Cardiac muscle cell (in vitro differentiated cells and primary cell): ENCODE measurements at regions not wholly inside any gene's neighbourhood (a gene's known extent, or its start where the extent isn't known, plus 50 kb on each side); places are given as distances from the start of the nearest gene placed in this dataset.
"Not testable (repeated sequence)": the region's sequence is repeated elsewhere in the genome, so short reads cannot be mapped to it uniquely, and the experiment has no call there.

ENCODE experiments used
- DNase-seq, 2 donors: peaks; one replicate each; pipeline versions ENCODE4 v3.0.0 to v3.0.0-alpha.2; 2010 to 2017; ENCODE audit warnings: low read depth in 1 of 2, low spot score in 1 of 2
- H3K27ac ChIP-seq: fragments of 200-600 bp; sonication (generic); 2 replicates; pipeline ENCODE4 v1.5.1; 2016
- H3K27me3 ChIP-seq: fragments of 200-600 bp; sonication (generic); 2 replicates; pipeline ENCODE4 v1.6.0; 2016; ENCODE audit warnings: control low read depth
- H3K36me3 ChIP-seq: fragments of 200-600 bp; sonication (generic); 2 replicates; pipeline ENCODE4 v1.5.1; 2016; ENCODE audit warnings: control low read depth
- H3K4me1 ChIP-seq: fragments of 200-600 bp; sonication (generic); 2 replicates; pipeline ENCODE4 v1.8.1; 2017; ENCODE audit warnings: low read depth, mild to moderate bottlenecking, mixed run types
- H3K4me3 ChIP-seq: fragments of 200-600 bp; sonication (generic); 2 replicates; pipeline ENCODE4 v1.5.1; 2016; ENCODE audit warnings: mild to moderate bottlenecking
- H3K9me3 ChIP-seq: fragments of 200-600 bp; sonication (generic); 2 replicates; pipeline ENCODE4 v1.5.1; 2017; ENCODE audit warnings: low read depth, mild to moderate bottlenecking, control low read depth
- TF ChIP-seq, protein P1 (sequence below): IDR thresholded peaks from 2 replicates; pipeline ENCODE4 v1.5.1; 2012; ENCODE audit warnings: low read depth, mild to moderate bottlenecking, low read length

DNA sequence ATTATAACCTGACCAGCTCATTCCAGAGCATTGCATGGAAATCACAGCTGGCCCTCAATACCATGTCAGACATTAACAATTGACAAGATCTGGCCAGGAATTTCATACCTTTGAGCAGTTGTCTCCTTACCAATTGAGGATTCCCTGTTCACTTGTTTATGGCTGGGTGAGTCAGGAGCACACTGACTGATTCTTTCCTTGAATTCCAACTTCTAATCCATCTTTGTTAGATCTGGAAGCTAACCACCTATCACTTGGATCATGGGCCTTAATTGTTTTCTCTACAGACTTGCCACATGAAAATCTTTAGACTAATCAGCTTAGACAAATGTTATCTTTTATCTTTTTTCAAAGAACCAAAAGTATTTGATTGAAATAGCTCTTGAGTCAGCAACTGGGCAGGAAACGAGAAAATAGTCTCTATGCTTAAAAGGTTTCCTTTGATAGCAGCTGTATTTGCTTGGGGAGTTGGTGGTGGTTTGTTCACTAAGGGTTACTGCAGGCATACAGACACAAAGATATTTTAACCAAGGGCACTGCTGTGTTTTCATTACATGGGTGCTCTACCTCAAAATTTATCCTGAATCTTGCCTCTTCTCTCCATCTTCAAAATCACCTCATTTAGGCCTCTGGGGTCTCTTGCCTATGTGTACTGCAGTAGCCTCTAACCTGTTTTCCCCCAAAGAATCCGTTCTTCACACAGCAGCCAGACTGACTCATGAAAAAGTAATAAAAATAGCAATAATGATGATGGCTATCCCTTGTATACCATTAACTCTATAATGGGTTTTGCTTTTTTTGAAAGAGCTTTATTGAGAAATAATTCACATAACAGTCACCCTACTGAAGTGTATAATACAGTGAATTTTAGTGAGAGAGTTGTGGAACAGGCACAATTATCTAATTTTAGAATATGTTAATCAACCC lies 197.0 kb upstream of the NMUR2 start:
- DNase-seq = no peak
- Histone ChIP-seq H3K4me1 (no peaks in the 10 kb centered on the region), H3K4me3 (no peak overlapping the region), H3K9me3 (no peaks in the 10 kb centered on the region), H3K27ac (no peak overlapping the region), H3K36me3 (no peaks in the 10 kb centered on the region), H3K27me3 (no peaks in the 10 kb centered on the region)
- TF ChIP-seq, protein P1, sequence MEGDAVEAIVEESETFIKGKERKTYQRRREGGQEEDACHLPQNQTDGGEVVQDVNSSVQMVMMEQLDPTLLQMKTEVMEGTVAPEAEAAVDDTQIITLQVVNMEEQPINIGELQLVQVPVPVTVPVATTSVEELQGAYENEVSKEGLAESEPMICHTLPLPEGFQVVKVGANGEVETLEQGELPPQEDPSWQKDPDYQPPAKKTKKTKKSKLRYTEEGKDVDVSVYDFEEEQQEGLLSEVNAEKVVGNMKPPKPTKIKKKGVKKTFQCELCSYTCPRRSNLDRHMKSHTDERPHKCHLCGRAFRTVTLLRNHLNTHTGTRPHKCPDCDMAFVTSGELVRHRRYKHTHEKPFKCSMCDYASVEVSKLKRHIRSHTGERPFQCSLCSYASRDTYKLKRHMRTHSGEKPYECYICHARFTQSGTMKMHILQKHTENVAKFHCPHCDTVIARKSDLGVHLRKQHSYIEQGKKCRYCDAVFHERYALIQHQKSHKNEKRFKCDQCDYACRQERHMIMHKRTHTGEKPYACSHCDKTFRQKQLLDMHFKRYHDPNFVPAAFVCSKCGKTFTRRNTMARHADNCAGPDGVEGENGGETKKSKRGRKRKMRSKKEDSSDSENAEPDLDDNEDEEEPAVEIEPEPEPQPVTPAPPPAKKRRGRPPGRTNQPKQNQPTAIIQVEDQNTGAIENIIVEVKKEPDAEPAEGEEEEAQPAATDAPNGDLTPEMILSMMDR = no peak

DNA sequence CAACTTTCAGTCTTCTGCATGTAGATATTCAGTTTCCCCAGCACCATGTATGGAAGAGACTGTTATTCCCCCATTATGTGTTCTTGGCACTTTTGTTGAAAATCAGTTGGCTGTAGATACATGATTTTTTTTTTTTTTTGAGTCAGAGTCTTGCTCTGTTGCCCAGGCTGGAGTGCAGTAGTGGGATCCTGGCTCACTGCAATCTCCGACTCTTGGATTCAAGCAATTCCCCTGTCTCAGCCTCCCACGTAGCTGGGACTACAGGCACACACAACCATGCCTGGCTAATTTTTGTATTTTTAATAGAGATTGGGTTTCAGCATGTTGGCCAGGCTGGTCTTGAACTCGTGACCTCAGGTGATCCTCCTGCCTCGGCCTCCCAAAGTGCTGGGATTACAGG lies 201.0 kb upstream of the NMUR2 start:
- not testable (repeated sequence) for H3K36me3 ChIP-seq, H3K27me3 ChIP-seq, H3K27ac ChIP-seq, H3K9me3 ChIP-seq, H3K4me3 ChIP-seq, H3K4me1 ChIP-seq, DNase-seq

DNA sequence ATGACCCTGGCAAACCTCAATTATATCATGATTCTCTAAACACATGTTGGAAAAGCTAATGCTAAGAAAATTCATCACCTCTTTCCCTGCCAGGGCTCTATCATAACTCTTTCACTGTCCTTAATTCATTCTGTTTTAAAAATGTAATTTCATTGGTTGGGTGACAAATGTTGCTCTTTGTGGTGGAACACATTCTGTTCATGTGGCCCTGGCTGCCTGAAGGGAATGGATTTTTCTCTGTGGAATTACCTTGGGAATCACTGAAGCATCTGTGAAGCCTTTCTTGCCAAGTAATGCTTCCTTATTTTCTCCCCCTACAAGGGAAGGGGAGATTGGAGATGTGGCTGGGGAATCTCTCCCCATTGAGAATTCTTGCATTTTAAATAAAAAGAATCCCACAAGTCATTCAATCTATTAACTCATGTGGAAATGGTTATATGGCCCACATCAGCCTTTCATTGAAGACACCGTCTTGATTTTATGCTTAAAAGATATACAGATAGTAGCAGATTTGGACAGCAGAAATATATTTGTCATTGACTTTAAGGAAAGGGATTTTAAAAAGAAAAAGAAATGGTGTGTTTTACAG lies 201.8 kb upstream of the NMUR2 start:
- no peak overlapping the region for H3K4me3 ChIP-seq

DNA sequence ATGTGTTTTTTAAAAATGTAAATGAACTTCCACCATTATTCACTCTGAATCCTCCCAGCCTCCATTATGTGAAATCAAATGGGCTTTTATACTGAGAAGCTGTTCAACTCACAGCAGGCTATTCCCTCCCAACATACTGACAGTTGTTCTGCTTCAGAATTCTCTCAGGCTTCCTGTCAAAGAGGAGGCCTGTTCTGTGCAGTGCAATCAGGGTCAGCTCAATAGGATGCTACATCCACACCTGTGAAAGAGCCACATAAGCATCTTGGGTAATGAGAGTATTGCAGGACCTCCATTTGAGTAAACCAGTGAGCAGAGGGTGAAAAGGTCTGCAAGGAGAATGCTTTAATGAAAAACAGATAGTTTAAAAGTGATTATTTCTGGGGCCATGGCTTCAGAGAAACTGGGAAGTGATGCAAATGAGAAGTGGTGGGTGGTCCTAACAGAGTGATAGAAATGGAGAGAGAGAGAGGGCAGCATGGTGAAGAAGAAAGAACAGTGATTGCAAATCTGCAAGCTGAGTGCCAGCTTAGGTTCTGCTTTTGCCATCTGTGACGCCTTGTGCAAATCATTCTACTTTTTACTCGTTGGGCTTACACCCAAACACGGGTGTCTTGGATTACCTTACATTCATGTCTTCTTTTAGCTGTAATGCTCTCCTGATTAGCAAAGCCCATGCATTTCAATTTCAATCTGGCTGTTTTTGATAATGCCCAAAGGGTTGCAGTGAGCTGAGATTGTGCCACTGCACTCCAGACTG lies 202.5 kb upstream of the NMUR2 start:
- no peak overlapping the region for H3K4me3 ChIP-seq
- H3K27ac ChIP-seq = no peak overlapping the region
- TF ChIP-seq, protein P1 = no peak
- H3K27me3 ChIP-seq = no peaks in the 10 kb centered on the region
- H3K4me1 ChIP-seq = no peaks in the 10 kb centered on the region
- no peaks in the 10 kb centered on the region for H3K9me3 ChIP-seq
- no peak for DNase-seq
- no peaks in the 10 kb centered on the region for H3K36me3 ChIP-seq

More for the DNA sequence above, 201.8 kb upstream of the NMUR2 start:
- Histone ChIP-seq H3K27me3 (no peaks in the 10 kb centered on the region), H3K9me3 (no peaks in the 10 kb centered on the region), H3K4me1 (no peaks in the 10 kb centered on the region), H3K27ac (no peak overlapping the region), H3K36me3 (no peaks in the 10 kb centered on the region)
- TF ChIP-seq, protein P1 = no peak
- no peak for DNase-seq

DNA sequence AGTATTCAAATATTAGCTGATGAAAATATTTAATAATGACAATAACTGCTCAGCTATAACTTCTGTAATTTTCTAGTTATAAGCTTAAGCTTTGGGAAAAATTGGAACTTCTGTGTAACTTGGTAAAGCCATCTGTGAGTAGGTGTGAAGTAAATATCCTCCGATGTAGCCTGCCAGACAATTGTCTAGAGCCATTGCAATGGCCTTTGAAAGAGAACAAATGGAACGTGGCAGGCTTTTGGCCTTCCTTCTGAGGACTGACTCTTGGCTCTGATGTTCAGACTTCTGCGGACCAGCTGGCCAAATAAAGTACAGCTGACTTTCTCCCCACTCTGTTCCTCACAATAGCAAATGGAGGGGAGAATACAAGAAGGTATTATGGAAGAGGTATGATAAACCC lies 203.4 kb upstream of the NMUR2 start:
- DNase-seq = no peak
- Histone ChIP-seq H3K9me3 (no peaks in the 10 kb centered on the region), H3K27me3 (no peaks in the 10 kb centered on the region), H3K4me1 (no peaks in the 10 kb centered on the region), H3K36me3 (no peaks in the 10 kb centered on the region), H3K27ac (no peak overlapping the region), H3K4me3 (no peak overlapping the region)
- TF ChIP-seq, protein P1 = no peak

DNA sequence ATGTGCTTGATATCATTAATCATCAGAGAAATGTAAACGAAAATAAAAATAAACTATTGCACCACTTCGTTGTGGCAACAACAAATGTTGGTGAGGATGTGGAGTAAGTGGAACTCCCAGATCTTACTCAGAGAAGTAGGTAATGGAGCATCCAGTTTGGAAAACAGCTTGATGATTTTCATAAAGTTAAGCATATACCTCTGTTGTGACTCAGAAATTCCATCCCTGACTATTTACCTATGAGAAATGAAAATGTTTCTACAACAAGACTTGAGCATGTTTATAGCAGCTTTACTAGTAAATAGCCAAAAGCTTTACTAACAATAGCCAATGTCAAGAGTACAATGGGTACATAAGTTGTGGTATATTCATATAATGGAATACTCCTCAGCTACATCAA lies 214.7 kb upstream of the NMUR2 start:
- Histone ChIP-seq H3K27me3 (no peaks in the 10 kb centered on the region), H3K4me1 (no peaks in the 10 kb centered on the region), H3K9me3 (no peaks in the 10 kb centered on the region), H3K27ac (no peak overlapping the region), H3K36me3 (no peaks in the 10 kb centered on the region), H3K4me3 (no peak overlapping the region)
- TF ChIP-seq, protein P1 = no peak
- DNase-seq = no peak
